GM19467 (cell line): ENCODE measurements at regions not wholly inside any gene's neighbourhood (a gene's known extent, or its start where the extent isn't known, plus 50 kb on each side); places are given as distances from the start of the nearest gene placed in this dataset.
"Not testable (repeated sequence)": the region's sequence is repeated elsewhere in the genome, so short reads cannot be mapped to it uniquely, and the experiment has no call there.

Experiments
- ATAC-seq: cut with Tn5 transposase; IDR thresholded peaks from one replicate; pipeline ENCODE4 v1.9.1; 2021; ENCODE audit warnings: mild to moderate bottlenecking, moderate library complexity; ENCODE audit not compliant: unreplicated experiment

- ATAC-seq = no peak
These were observed 490.9 kb downstream of the STK39 start for GRCh38 chr2:167756446-167756845.

DNA sequence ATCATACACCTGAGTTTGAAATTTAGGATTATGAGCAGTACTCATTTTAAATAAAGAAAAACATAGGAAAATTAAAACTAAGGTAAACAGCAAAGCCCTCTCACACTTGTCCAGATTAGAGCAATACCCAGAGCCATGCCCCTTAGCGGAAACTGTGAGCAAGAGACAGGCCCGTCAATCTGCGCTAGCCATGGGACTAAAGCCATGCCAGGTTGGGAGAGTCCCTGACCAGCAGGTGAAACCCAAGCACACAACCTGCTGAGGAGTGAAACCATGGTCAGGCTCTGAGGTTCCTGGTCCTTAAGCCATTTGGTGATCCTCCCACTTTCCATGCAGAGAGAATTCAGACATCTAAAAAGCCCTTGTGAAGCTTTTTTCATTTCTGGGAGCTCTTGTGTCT is 494.3 kb downstream of the STK39 start:
- no peak for ATAC-seq

- ATAC-seq = no peak
These were observed 494.7 kb downstream of the STK39 start for GRCh38 chr2:167752734-167753133.

DNA sequence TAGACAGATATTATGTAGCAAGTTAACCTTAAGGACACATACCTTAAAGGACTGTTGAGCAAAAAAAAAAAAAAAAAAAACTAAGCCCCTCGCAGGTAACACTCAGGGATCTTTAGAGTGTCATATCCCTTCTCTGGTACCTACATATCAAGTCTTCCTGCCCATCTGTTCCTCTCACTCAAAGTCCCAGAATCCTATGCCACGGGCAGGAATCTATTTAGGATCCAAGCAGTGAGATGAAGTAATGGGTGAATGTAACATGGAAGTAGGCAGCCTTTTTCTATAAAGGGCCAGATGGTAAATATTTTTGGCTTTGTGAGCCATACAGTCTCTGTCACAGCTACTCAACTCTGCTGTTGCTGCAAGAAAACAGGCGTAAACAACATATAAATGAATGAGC is 496.7 kb downstream of the STK39 start:
- no peak for ATAC-seq

DNA sequence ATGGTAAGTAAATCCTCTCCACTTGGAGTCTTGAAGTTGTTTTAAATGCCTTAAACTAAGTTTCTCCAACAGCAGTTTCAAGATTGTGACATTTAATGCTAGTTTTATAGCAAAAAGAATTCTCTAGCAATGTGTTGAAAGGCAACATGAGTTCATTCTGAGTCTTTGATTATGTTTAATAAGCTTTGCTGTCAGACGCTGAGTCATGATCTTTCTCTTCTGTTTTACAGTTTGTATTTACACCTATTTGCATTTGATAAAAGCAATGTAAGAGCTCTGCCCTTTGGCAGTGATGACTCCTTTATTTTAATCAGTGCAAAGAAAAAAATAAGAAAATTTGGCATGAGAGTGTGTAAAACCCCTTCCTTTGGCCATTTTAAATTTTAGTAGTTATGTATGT is 497.7 kb downstream of the STK39 start:
- no peak for ATAC-seq

- no peak for ATAC-seq
These were observed 498.4 kb downstream of the STK39 start for GRCh38 chr2:167749016-167749415.

GRCh38 chr2:167748536-167748935 is 498.9 kb downstream of the STK39 start:
- ATAC-seq = no peak

DNA sequence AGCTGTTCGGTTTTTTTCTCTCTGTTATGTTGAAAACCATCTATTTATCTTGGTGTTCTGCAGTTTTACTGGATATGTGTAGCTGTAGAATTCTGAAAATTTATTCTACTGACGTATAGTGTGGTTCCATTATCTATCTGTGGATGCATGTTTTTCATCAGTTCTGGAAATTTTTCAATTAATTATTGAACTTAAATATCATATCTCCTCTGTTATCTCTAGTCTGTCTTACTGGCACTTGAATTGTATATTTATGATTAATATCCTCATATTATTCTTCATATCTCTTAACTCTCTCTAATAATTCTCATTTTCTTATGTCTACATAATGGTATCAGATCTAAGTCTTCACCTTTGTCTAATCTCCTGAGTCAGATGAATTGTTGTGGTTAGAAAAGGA is 501.7 kb downstream of the STK39 start:
- no peak for ATAC-seq

- not testable (repeated sequence) for ATAC-seq
These were observed 507.5 kb downstream of the STK39 start for GRCh38 chr2:167739921-167740320.

DNA sequence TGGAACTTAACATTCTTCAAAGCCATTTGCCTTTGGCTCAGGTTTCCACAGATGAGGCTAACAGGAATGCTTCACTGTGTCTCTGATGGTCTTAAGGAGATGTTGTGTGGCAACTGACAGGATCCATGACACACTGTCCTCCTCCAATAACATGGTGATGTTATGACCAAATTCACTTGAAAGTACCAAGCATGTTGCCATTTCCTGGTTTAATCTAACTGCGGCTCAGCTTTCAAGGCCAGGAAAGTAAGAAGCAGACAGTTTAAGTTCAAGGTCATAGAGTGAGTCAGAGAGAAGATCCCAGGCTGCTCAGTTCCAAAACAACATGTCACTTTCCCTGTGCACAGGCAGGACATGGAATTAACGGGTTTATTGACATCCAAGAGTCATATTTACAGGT is 513.6 kb downstream of the STK39 start:
- ATAC-seq = no peak

DNA sequence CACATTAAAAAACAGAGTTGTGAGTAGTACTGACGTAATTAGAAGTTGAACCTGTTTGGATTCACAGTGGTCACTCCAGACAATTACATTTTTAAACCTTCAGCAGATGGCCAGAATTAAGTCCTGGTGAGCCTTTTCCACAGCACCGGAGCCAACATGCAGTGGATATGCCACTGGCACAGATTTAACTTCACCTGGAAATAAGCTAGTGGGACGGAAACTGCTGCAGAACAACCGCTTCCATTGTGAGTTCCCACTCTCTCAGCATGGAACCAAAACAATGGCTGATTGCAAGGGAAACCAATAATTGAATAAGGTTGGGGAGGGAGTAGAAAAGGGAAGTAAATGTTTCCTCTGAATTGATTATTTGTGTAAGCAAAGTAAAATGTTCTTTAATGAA is 515.1 kb downstream of the STK39 start:
- no peak for ATAC-seq

- ATAC-seq = no peak
These were observed 517.5 kb downstream of the STK39 start for GRCh38 chr2:167729911-167730310.

DNA sequence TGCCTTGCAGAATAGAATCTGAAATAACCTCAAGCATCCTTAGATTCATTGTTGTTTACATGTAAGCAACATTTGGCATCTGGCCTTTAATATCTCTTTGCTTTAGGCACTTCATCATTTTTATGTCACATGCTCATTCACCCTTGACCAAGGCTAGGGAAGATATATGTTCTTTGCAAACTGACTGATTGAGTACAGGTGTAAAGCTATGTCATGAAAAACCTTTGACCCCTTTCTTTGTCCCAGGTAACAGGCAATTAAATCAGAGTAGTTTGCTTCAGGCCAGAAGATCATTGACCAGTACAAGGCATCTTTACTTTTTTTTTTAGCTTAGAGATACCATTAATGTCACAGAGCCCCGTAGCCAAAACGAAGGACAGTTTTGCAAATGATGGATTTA is 520.6 kb downstream of the STK39 start:
- ATAC-seq = no peak

DNA sequence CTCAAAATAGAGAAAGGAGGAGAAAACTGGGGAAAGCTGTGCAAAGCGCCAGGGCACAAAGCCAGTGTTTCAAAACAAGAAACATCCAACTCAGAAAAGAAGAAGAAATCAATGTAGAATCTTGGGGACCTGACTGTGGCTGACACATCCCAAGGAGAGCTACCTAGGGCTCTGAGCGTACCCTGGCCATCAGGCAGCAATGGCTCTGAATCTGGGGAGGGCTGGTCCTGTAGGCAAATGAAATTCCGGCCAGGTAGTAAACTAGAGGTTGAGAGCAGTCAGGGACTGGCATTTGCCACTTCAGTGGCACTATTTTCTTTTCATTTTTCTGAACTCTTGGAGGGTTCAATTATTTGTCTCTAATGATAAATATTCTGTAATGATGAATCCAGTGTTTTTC is 525.8 kb downstream of the STK39 start:
- ATAC-seq = no peak

GRCh38 chr2:167719410-167719809 is 528.0 kb downstream of the STK39 start:
- ATAC-seq = no peak

GRCh38 chr2:167718560-167718959 is 528.8 kb downstream of the STK39 start:
- ATAC-seq = no peak

DNA sequence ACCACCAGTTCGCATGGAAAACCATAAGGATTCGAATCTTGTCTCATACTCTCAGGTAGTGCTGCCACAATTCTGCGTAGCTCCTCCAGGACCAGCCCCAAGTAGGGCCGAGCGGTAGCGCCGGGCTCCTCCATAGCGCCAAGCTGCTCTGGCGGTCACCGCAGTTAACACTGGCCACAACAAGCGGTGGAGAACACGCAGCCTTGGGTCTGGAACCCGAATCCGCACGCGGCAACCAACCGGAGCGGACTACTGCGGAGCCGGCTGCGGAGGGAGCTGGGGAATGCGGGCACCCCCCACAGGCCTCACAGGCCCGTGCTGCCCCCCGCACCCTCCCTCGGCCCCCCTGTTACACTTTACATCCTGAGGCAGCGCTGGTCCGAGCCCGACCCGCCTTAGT is 531.5 kb downstream of the STK39 start:
- no peak for ATAC-seq

- ATAC-seq = not testable (repeated sequence)
These were observed 531.9 kb downstream of the STK39 start for GRCh38 chr2:167715498-167715897.

- ATAC-seq = no peak
These were observed 535.1 kb downstream of the STK39 start for GRCh38 chr2:167712275-167712674.

GRCh38 chr2:167708998-167709397 is 538.4 kb downstream of the STK39 start:
- no peak for ATAC-seq

DNA sequence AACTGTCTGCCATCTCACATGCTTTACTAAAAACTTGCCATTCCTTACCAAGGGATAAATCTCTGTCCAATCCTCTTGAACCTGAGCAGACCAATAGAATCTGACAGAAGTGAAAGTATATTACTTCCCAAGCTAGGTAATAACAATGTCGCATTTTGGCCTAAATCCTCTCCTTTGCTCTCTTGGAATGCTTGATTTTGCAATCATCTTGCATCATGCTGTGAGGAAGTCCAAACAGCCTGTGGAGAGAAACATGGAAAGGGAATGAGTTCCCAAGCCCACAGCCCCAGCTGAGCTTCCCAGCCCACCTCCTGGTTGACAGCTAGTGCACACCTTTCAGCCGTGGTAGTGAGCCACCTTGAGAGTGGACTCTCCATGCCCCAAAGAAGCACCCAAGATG is 540.6 kb downstream of the STK39 start:
- ATAC-seq = no peak

- no peak for ATAC-seq
These were observed 544.0 kb downstream of the STK39 start for GRCh38 chr2:167703441-167703840.

DNA sequence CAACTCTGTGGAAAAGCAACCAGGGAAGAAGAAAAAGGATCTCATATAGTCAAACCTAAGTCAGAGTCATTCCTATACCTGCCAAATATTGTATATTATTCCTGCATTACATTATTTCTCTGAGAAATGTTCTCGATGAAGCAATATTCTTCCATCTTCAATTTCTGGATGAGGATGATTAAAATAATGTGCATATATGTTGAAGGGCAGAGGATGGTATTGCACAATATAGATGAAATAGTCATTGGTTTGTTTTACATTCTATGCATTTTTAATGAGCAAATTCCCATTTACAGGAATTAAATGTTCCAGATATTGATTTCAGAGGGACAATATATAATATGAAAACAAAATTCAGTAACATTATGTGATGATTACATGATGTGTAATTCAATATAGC is 545.2 kb downstream of the STK39 start:
- ATAC-seq = no peak

- ATAC-seq = no peak
These were observed 545.7 kb downstream of the STK39 start for GRCh38 chr2:167701651-167702050.
